IMR-90 (cell line): ENCODE measurements at regions not wholly inside any gene's neighbourhood (a gene's known extent, or its start where the extent isn't known, plus 50 kb on each side); places are given as distances from the start of the nearest gene placed in this dataset.

Source experiments
- ATAC-seq: fragments of 200-7000 bp; cut with Tn5 transposase; 2 replicates; pipeline ENCODE4 v1.9.1; 2020; ENCODE audit warnings: low read depth, mild to moderate bottlenecking, moderate library complexity
- BruUV-seq: library from RNA; stranded (reverse); fragments of 400-500 nt; replicated peaks from 2 replicates; lab custom pipeline; 2021; lab: Mats Ljungman, UMichigan
- CTCF ChIA-PET: fragments of 300-600 bp; formaldehyde crosslinking; extraction: SDS; loops from one replicate; lab custom pipeline; 2021; ENCODE audit warnings: antibody characterized with exemption; lab: Yijun Ruan, JAX
- POLR2A ChIA-PET: fragments of 300-600 bp; sonication (Branson Sonifier 250); formaldehyde crosslinking; loops from one replicate; lab custom pipeline; 2022; ENCODE audit warnings: antibody characterized with exemption; ENCODE audit not compliant: unreplicated experiment; lab: Charles Lee
- DNase-seq: peaks from one replicate; pipeline ENCODE4 v3.0.0; 2013
- H2AFZ ChIP-seq: replicated peaks from 2 replicates; pipeline ENCODE3; 2013; ENCODE audit warnings: low read length, mild to moderate bottlenecking; ENCODE audit not compliant: poor library complexity
- H2AK5ac ChIP-seq: 2 replicates; pipeline ENCODE4 v1.6.1; 2013; ENCODE audit warnings: low read depth, low read length, inconsistent platforms
- H2AK9ac ChIP-seq: replicated peaks from 2 replicates; pipeline ENCODE3; 2013; ENCODE audit warnings: mild to moderate bottlenecking, low read depth, low read length, moderate library complexity; ENCODE audit not compliant: poor library complexity
- H2BK120ac ChIP-seq: 2 replicates; pipeline ENCODE4 v1.6.1; 2013; ENCODE audit warnings: low read depth, low read length, inconsistent platforms
- H2BK15ac ChIP-seq: 3 replicates; pipeline ENCODE4 v1.6.1; 2013; ENCODE audit warnings: low read depth, low read length, inconsistent platforms
- H2BK20ac ChIP-seq: 2 replicates; pipeline ENCODE4 v1.6.1; 2013; ENCODE audit warnings: low read depth, mild to moderate bottlenecking, inconsistent platforms, low read length, moderate library complexity
- H2BK5ac ChIP-seq: 2 replicates; pipeline ENCODE4 v1.6.1; 2013; ENCODE audit warnings: mild to moderate bottlenecking, low read depth, low read length, inconsistent platforms; ENCODE audit not compliant: poor library complexity, severe bottlenecking
- H3K14ac ChIP-seq: replicated peaks from 2 replicates; pipeline ENCODE4 v1.6.1; 2013; ENCODE audit warnings: low read depth, low read length, inconsistent platforms
- H3K18ac ChIP-seq: 2 replicates; pipeline ENCODE4 v1.6.1; 2013; ENCODE audit warnings: low read depth, low read length, control low read depth
- H3K23ac ChIP-seq: 2 replicates; pipeline ENCODE4 v1.6.1; 2013; ENCODE audit warnings: low read depth, low read length, inconsistent platforms
- H3K27ac ChIP-seq: 2 replicates; pipeline ENCODE4 v1.5.1; 2013; ENCODE audit warnings: mild to moderate bottlenecking, control low read depth, low read length; ENCODE audit not compliant: insufficient read depth
- H3K27me3 ChIP-seq: 2 replicates; pipeline ENCODE4 v1.6.1; 2013; ENCODE audit warnings: low read length; ENCODE audit not compliant: control insufficient read depth, insufficient read depth
- H3K36me3 ChIP-seq: 2 replicates; pipeline ENCODE4 v1.6.1; 2013; ENCODE audit warnings: low read length, mixed read lengths; ENCODE audit not compliant: control insufficient read depth, insufficient read depth
- H3K4ac ChIP-seq: 2 replicates; pipeline ENCODE4 v1.6.1; 2013; ENCODE audit warnings: low read depth, low read length, inconsistent platforms
- H3K4me1 ChIP-seq: 2 replicates; pipeline ENCODE4 v1.6.1; 2013; ENCODE audit warnings: low read length, mixed read lengths; ENCODE audit not compliant: control insufficient read depth, insufficient read depth
- H3K4me2 ChIP-seq: 2 replicates; pipeline ENCODE4 v1.6.1; 2013; ENCODE audit warnings: low read depth, mild to moderate bottlenecking, control low read depth, low read length, moderate library complexity
- H3K4me3 ChIP-seq: 2 replicates; pipeline ENCODE4 v1.5.1; 2013; ENCODE audit warnings: low read depth, mild to moderate bottlenecking, control low read depth, low read length, moderate library complexity; ENCODE audit not compliant: insufficient read depth
- H3K56ac ChIP-seq: 2 replicates; pipeline ENCODE4 v1.6.1; 2013; ENCODE audit warnings: low read length, inconsistent platforms; ENCODE audit not compliant: insufficient read depth; ENCODE audit errors: extremely low read depth
- H3K79me1 ChIP-seq, 2 experiments: 2 replicates each; pipeline ENCODE4 v1.6.1; 2013; ENCODE audit warnings: low read length in 2 of 2, inconsistent platforms in 1 of 2, low read depth in 1 of 2
- H3K9ac ChIP-seq: 2 replicates; pipeline ENCODE4 v1.6.1; 2013; ENCODE audit warnings: low read depth, low read length, control low read depth
- H3K9me1 ChIP-seq: 2 replicates; pipeline ENCODE4 v1.6.1; 2013; ENCODE audit warnings: low read length, inconsistent platforms; ENCODE audit not compliant: insufficient read depth
- H3K9me3 ChIP-seq: 2 replicates; pipeline ENCODE4 v1.6.1; 2013; ENCODE audit warnings: low read length; ENCODE audit not compliant: control insufficient read depth, insufficient read depth
- H4K20me1 ChIP-seq: 2 replicates; pipeline ENCODE4 v1.6.1; 2013; ENCODE audit warnings: low read length, inconsistent platforms; ENCODE audit not compliant: insufficient read depth
- H4K5ac ChIP-seq: 2 replicates; pipeline ENCODE4 v1.6.1; 2013; ENCODE audit warnings: mild to moderate bottlenecking, low read depth, low read length, control low read depth
- H4K8ac ChIP-seq, 2 experiments: 2 replicates each; pipeline ENCODE4 v1.6.1; 2013; ENCODE audit warnings: low read depth in 2 of 2, low read length in 2 of 2, control low read depth in 1 of 2, inconsistent platforms in 1 of 2
- H4K91ac ChIP-seq: 2 replicates; pipeline ENCODE4 v1.6.1; 2013; ENCODE audit warnings: low read depth, low read length, inconsistent platforms; ENCODE audit not compliant: insufficient read depth
- BHLHE40 ChIP-seq: fragments of 150-350 bp; IDR thresholded peaks from 2 replicates; pipeline ENCODE4 v1.6.1; 2016; ENCODE audit warnings: mild to moderate bottlenecking, low read depth, low read length
- CEBPB ChIP-seq: IDR thresholded peaks from 2 replicates; pipeline ENCODE4 v1.6.1; 2012; ENCODE audit warnings: low read depth, low read length, improper control_type of control experiment
- CHD1 ChIP-seq: IDR thresholded peaks from 2 replicates; pipeline ENCODE4 v1.6.1; 2012; ENCODE audit warnings: low read depth, low read length, improper control_type of control experiment
- MAZ ChIP-seq: IDR thresholded peaks from 2 replicates; pipeline ENCODE4 v1.6.1; 2012; ENCODE audit warnings: low read depth, mild to moderate bottlenecking, low read length, improper control_type of control experiment, moderate library complexity, borderline replicate concordance
- MXI1 ChIP-seq: IDR thresholded peaks from 2 replicates; pipeline ENCODE4 v1.6.1; 2012; ENCODE audit warnings: low read depth, mild to moderate bottlenecking, low read length, moderate library complexity, borderline replicate concordance
- NFE2L2 ChIP-seq: fragments of 150-350 bp; IDR thresholded peaks from 2 replicates; pipeline ENCODE4 v1.6.1; 2016; ENCODE audit warnings: low read depth, mild to moderate bottlenecking, low read length
- POLR2A ChIP-seq: IDR thresholded peaks from 2 replicates; pipeline ENCODE4 v1.6.1; 2012; ENCODE audit warnings: mild to moderate bottlenecking, low read depth, low read length
- RAD21 ChIP-seq: IDR thresholded peaks from 2 replicates; pipeline ENCODE4 v1.6.1; 2012; ENCODE audit warnings: low read length, improper control_type of control experiment
- RCOR1 ChIP-seq: IDR thresholded peaks from 2 replicates; pipeline ENCODE4 v1.6.1; 2012; ENCODE audit warnings: mild to moderate bottlenecking, low read length, improper control_type of control experiment; ENCODE audit not compliant: insufficient replicate concordance
- RFX5 ChIP-seq: IDR thresholded peaks from 2 replicates; pipeline ENCODE4 v1.8.0; 2012; ENCODE audit warnings: low read depth, mild to moderate bottlenecking, low read length, moderate library complexity
- SMC3 ChIP-seq: fragments of 150-350 bp; IDR thresholded peaks from 2 replicates; pipeline ENCODE4 v1.6.1; 2016; ENCODE audit warnings: low read depth, mild to moderate bottlenecking, antibody characterized with exemption, low read length, moderate library complexity
- WGBS, 2 experiments: methylation state at CpG; one replicate each; pipeline versions ENCODE4 v1.1.5 to v1.1.7; 2013; ENCODE audit warnings: missing lambda C conversion rate in 2 of 2; ENCODE audit not compliant: insufficient read length in 1 of 2; ENCODE audit errors: extremely low coverage in 2 of 2; 5-methylcytosine and 5-hydroxymethylcytosine counted together
- dilution Hi-C: fragments of 300-500 bp; cut with HindIII; formaldehyde crosslinking; loops from one replicate; pipeline ENCODE4 v1.14.3; 2018; ENCODE audit warnings: low sequenced_read_pairs; ENCODE audit not compliant: unreplicated experiment
- in situ Hi-C: fragments of 300-500 bp; cut with MboI; formaldehyde crosslinking; loops from 3 replicates; pipeline ENCODE4 v1.14.3; 2019; ENCODE audit warnings: low sequenced_read_pairs, inconsistent platforms, mixed read lengths
- intact Hi-C: fragments of 100-400 bp; cut with micrococcal nuclease; formaldehyde crosslinking; loops from 2 replicates; pipeline ENCODE4 v1.10.0; 2022
- TF ChIP-seq, protein P1 (sequence below): conservative IDR thresholded peaks from 2 replicates; pipeline ENCODE4 v1.5.1; 2012; ENCODE audit warnings: mild to moderate bottlenecking, low read depth, low read length, improper control_type of control experiment
- TF ChIP-seq, protein P2 (sequence below): fragments of 150-350 bp; IDR thresholded peaks from 2 replicates; pipeline ENCODE4 v1.6.1; 2016; ENCODE audit warnings: low read depth, mild to moderate bottlenecking, low read length, moderate library complexity, borderline replicate concordance

DNA sequence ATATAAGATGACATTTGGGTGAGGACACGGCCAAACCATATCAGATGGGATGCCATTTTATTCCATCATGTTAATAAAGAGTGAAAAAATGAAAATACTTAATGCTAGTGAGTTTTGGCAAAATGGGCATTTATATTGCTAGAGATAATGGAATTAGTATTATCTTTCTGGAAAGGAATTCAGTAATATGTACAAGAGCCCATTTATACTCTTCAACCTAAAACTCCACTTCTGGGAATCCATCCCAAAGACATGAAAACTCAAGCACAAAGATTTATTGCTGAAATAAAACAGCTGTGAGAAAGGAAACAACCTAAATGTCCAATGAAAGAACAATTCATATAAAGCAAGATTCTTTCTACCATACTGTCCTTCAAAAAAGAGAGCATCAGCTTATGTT is 96.0 kb upstream of the TMEM168 start:
- H3K27ac ChIP-seq = no peak overlapping the region
- H4K8ac ChIP-seq = no peak overlapping the region
- DNase-seq (no peak), ATAC-seq (no peak)
- no peaks in the 10 kb centered on the region for H3K27me3 ChIP-seq
- no peak overlapping the region for H3K18ac ChIP-seq
- H2AK5ac ChIP-seq = no peak overlapping the region
- H2BK20ac ChIP-seq = no peak overlapping the region
- H2AFZ ChIP-seq = no peak overlapping the region
- no peak overlapping the region for H3K4ac ChIP-seq
- dilution Hi-C loops (no loop called here), intact Hi-C loops (no loop called here), in situ Hi-C loops (loop anchor here (25.0 kb wide), 1 partner anchor 1124 kb away; no protein-coding TSS in a partner anchor)
- H3K9me1 ChIP-seq = peaks cover 2% of the 10 kb centered on the region; the same call in 1 of the 2 replicates
- no peak overlapping the region for H4K91ac ChIP-seq
- H2BK15ac ChIP-seq = no peak overlapping the region
- H3K9me3 ChIP-seq = no peaks in the 10 kb centered on the region
- no CpG with 5 or more reads among the region's 1 CpG for WGBS, 2 experiments
- TF ChIP-seq CEBPB (no peak), MAZ (no peak), SMC3 (no peak), BHLHE40 (no peak), MXI1 (no peak), CHD1 (no peak), RFX5 (no peak), POLR2A (no peak), RAD21 (no peak), RCOR1 (no peak), NFE2L2 (no peak)
- TF ChIP-seq, protein P1, sequence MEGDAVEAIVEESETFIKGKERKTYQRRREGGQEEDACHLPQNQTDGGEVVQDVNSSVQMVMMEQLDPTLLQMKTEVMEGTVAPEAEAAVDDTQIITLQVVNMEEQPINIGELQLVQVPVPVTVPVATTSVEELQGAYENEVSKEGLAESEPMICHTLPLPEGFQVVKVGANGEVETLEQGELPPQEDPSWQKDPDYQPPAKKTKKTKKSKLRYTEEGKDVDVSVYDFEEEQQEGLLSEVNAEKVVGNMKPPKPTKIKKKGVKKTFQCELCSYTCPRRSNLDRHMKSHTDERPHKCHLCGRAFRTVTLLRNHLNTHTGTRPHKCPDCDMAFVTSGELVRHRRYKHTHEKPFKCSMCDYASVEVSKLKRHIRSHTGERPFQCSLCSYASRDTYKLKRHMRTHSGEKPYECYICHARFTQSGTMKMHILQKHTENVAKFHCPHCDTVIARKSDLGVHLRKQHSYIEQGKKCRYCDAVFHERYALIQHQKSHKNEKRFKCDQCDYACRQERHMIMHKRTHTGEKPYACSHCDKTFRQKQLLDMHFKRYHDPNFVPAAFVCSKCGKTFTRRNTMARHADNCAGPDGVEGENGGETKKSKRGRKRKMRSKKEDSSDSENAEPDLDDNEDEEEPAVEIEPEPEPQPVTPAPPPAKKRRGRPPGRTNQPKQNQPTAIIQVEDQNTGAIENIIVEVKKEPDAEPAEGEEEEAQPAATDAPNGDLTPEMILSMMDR = no peak
- TF ChIP-seq, protein P2, sequence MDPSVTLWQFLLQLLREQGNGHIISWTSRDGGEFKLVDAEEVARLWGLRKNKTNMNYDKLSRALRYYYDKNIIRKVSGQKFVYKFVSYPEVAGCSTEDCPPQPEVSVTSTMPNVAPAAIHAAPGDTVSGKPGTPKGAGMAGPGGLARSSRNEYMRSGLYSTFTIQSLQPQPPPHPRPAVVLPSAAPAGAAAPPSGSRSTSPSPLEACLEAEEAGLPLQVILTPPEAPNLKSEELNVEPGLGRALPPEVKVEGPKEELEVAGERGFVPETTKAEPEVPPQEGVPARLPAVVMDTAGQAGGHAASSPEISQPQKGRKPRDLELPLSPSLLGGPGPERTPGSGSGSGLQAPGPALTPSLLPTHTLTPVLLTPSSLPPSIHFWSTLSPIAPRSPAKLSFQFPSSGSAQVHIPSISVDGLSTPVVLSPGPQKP = no peak
- POLR2A ChIA-PET = no interaction called here
- no peak overlapping the region for H3K4me3 ChIP-seq
- no peak overlapping the region for H3K23ac ChIP-seq
- H3K9ac ChIP-seq = no peak overlapping the region
- CTCF ChIA-PET = no interaction called here
- no TSS peak for BruUV-seq
- no peak overlapping the region for H2BK5ac ChIP-seq
- H4K5ac ChIP-seq = no peak overlapping the region
- H3K4me1 ChIP-seq = no peaks in the 10 kb centered on the region
- no peak overlapping the region for H3K56ac ChIP-seq
- H2AK9ac ChIP-seq = no peak overlapping the region
- no peak overlapping the region for H3K14ac ChIP-seq
- H3K79me1 ChIP-seq = peaks cover 11 to 15% of the 10 kb centered on the region in 2 experiments; a peak in 3 of 4 replicates
- H2BK120ac ChIP-seq = no peak overlapping the region
- H3K4me2 ChIP-seq = no peak overlapping the region
- no peaks in the 10 kb centered on the region; the same call in 1 of the 2 replicates for H4K20me1 ChIP-seq
- H3K36me3 ChIP-seq = 0 out of 2 replicates have a peak, but pooled peaks cover 3% of the 10 kb centered on the region
